ENCODE measurements at regions not wholly inside any gene's neighbourhood (a gene's known extent, or its start where the extent isn't known, plus 50 kb on each side); places are given as distances from the start of the nearest gene placed in this dataset.

DNA sequence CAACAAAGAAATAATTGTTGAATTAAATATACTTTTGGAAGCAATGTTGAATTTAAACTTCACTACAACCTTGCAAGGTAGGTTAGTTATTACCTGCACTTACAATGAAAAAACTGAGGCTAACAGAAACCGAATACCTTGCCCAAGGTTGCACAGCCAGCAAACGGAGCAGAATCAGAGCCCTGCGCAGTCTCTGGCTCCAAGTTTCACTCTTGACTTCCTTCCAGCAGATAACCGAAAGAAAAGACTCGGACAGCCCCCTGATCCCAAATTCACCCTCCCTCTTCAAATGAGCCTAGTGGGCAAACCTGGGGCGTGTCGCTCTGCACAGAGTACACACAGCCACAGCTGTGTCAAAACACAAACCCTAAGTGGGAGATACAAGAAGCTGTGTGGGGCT lies 72.1 kb upstream of the FOXQ1 start:
- TF ChIP-seq CTCF (IDR thresholded peaks at IDR 0.05) (no peak), EP300 (IDR thresholded peaks at IDR 0.05) (no peak), POLR2A (IDR thresholded peaks at IDR 0.05) (no peak)

All from ovary (tissue), 3 donors.